ENCODE measurements at regions not wholly inside any gene's neighbourhood (a gene's known extent, or its start where the extent isn't known, plus 50 kb on each side); places are given as distances from the start of the nearest gene placed in this dataset.

- H3K27ac ChIP-seq = peak overlapping the region in 2 of 4 donors; percentile 48 to 63
- WGBS, 2 donors = 49 to 50% methylated on average over 2 of the region's 2 CpGs
- H3K4me1 ChIP-seq = peaks cover 34 to 60% (median 54%) of the 10 kb centered on the region in 4 donors
Observed at GRCh38 chr1:39136638-39137037, 67.9 kb upstream of the MACF1 start.

GRCh38 chr1:39139723-39140360, 64.7 kb upstream of the MACF1 start:
- Histone ChIP-seq H3K27me3 (no peaks in the 10 kb centered on the region), H3K27ac (no peak overlapping the region), H3K4me3 (no peak overlapping the region), H3K9me3 (no peaks in the 10 kb centered on the region), H3K4me1 (peaks cover 40 to 61% (median 55%) of the 10 kb centered on the region in 4 donors), H3K36me3 (no peaks in the 10 kb centered on the region)
- ATAC-seq (ENCODE audit: low FRiP score in 2 of 2) = peak in 1 of 2 donors; percentile 15
- 82 to 91% methylated on average over 3 of the region's 3 CpGs for WGBS, 2 donors
- no peak for TF ChIP-seq POLR2A (IDR thresholded peaks at IDR 0.05)
- TF ChIP-seq CTCF (IDR thresholded peaks at IDR 0.05) = no peak
- no peak for TF ChIP-seq EP300 (IDR thresholded peaks at IDR 0.05)
- TF ChIP-seq POLR2AphosphoS5 (IDR thresholded peaks at IDR 0.05) = no peak
- DNase-seq = no peak

More at GRCh38 chr1:39136638-39137037, 67.9 kb upstream of the MACF1 start:
- TF ChIP-seq POLR2AphosphoS5 (IDR thresholded peaks at IDR 0.05) = no peak
- TF ChIP-seq CTCF (IDR thresholded peaks at IDR 0.05) = no peak
- TF ChIP-seq EP300 (IDR thresholded peaks at IDR 0.05) = no peak
- TF ChIP-seq POLR2A (IDR thresholded peaks at IDR 0.05) = no peak
- ATAC-seq (ENCODE audit: low FRiP score in 2 of 2) (no peak), DNase-seq (no peak)
- no peaks in the 10 kb centered on the region for H3K9me3 ChIP-seq
- H3K27me3 ChIP-seq = no peaks in the 10 kb centered on the region
- H3K4me3 ChIP-seq = no peak overlapping the region
- H3K36me3 ChIP-seq = no peaks in the 10 kb centered on the region

- 72 to 80% methylated on average over 1 of the region's 1 CpG for WGBS, 2 donors
- ATAC-seq (ENCODE audit: low FRiP score in 2 of 2) (peak in 1 of 2 donors; percentile 20), DNase-seq (no peak)
- no peaks in the 10 kb centered on the region for H3K36me3 ChIP-seq
- no peaks in the 10 kb centered on the region for H3K9me3 ChIP-seq
- H3K27ac ChIP-seq = peak overlapping the region; percentile 24 to 77 (median 56)
- TF ChIP-seq EP300 (IDR thresholded peaks at IDR 0.05) = no peak
- no peak for TF ChIP-seq POLR2AphosphoS5 (IDR thresholded peaks at IDR 0.05)
- TF ChIP-seq CTCF (IDR thresholded peaks at IDR 0.05) = no peak
- no peak for TF ChIP-seq POLR2A (IDR thresholded peaks at IDR 0.05)
- no peak overlapping the region for H3K4me3 ChIP-seq
- no peaks in the 10 kb centered on the region for H3K27me3 ChIP-seq
- H3K4me1 ChIP-seq = peaks cover 40 to 60% (median 52%) of the 10 kb centered on the region in 4 donors
Observed at GRCh38 chr1:39141925-39142324, 62.6 kb upstream of the MACF1 start.

- TF ChIP-seq POLR2A (IDR thresholded peaks at IDR 0.05) (no peak), EP300 (IDR thresholded peaks at IDR 0.05) (peak in 3 of 4 donors; percentile 23 to 76 (median 25)), CTCF (IDR thresholded peaks at IDR 0.05) (peak in 2 of 6 experiments; percentile 3 to 47), POLR2AphosphoS5 (IDR thresholded peaks at IDR 0.05) (peak; percentile 41 to 78)
- 34 to 55% methylated on average over 3 of the region's 3 CpGs for WGBS, 2 donors
- DNase-seq = peak in 1 of 2 donors; percentile 93
Observed at GRCh38 chr1:39142401-39143060, 62.0 kb upstream of the MACF1 start.

More at GRCh38 chr1:39142401-39143060, 62.0 kb upstream of the MACF1 start:
- ATAC-seq (ENCODE audit: low FRiP score in 2 of 2) = peak; percentile 80 to 95
- no peaks in the 10 kb centered on the region for H3K36me3 ChIP-seq
- peaks cover 41 to 62% (median 51%) of the 10 kb centered on the region in 4 donors for H3K4me1 ChIP-seq
- H3K9me3 ChIP-seq = no peaks in the 10 kb centered on the region
- peak overlapping the region; percentile 53 to 77 (median 64) for H3K27ac ChIP-seq
- no peaks in the 10 kb centered on the region for H3K27me3 ChIP-seq
- no peak overlapping the region for H3K4me3 ChIP-seq
